PC-9 (cell line): ENCODE measurements at regions not wholly inside any gene's neighbourhood (a gene's known extent, or its start where the extent isn't known, plus 50 kb on each side); places are given as distances from the start of the nearest gene placed in this dataset.
"Not testable (repeated sequence)": the region's sequence is repeated elsewhere in the genome, so short reads cannot be mapped to it uniquely, and the experiment has no call there.

Experiments
- BruUV-seq: library from RNA; stranded (reverse); fragments of 400-500 nt; replicated peaks from 2 replicates; lab custom pipeline; 2021; lab: Mats Ljungman, UMichigan
- CTCF ChIA-PET: fragments of 300-600 bp; sonication (Branson Sonifier 250); formaldehyde crosslinking; loops from one replicate; lab custom pipeline; 2022; ENCODE audit warnings: antibody characterized with exemption; lab: Charles Lee
- POLR2A ChIA-PET: fragments of 300-600 bp; sonication (Branson Sonifier 250); formaldehyde crosslinking; loops from one replicate; lab custom pipeline; 2022; ENCODE audit warnings: antibody characterized with exemption; ENCODE audit not compliant: unreplicated experiment; lab: Charles Lee
- DNase-seq, 2 experiments: peaks; one replicate each; pipeline versions ENCODE4 v3.0.0 to v3.0.0-alpha.2; 2015 to 2022; ENCODE audit warnings: mixed read lengths in 1 of 2
- H2AFZ ChIP-seq: fragments of 200-600 bp; sonication (generic); 2 replicates; pipeline ENCODE4 v1.8.1; 2017; ENCODE audit warnings: antibody characterized with exemption
- H3F3A ChIP-seq: fragments of 200-600 bp; sonication (generic); 2 replicates; pipeline ENCODE4 v1.8.1; 2017; ENCODE audit warnings: antibody characterized with exemption, mild to moderate bottlenecking, low read depth; ENCODE audit not compliant: insufficient read depth
- H3K27ac ChIP-seq: fragments of 200-600 bp; sonication (generic); 2 replicates; pipeline ENCODE4 v1.6.1; 2016; ENCODE audit warnings: mixed run types
- H3K27me3 ChIP-seq: fragments of 200-600 bp; sonication (generic); 2 replicates; pipeline ENCODE4 v1.6.1; 2016; ENCODE audit warnings: low read depth, mixed run types; ENCODE audit not compliant: insufficient read depth
- H3K36me3 ChIP-seq: fragments of 200-600 bp; sonication (generic); 2 replicates; pipeline ENCODE4 v1.6.1; 2016; ENCODE audit warnings: low read depth, mixed run types
- H3K4me1 ChIP-seq: fragments of 200-600 bp; sonication (generic); replicated peaks from 2 replicates; pipeline ENCODE4 v1.6.1; 2016; ENCODE audit warnings: mixed run types; ENCODE audit not compliant: insufficient read depth
- H3K4me2 ChIP-seq: fragments of 200-600 bp; sonication (generic); 2 replicates; pipeline ENCODE4 v1.6.1; 2017; ENCODE audit warnings: mixed run types
- H3K4me3 ChIP-seq: fragments of 200-600 bp; sonication (generic); 2 replicates; pipeline ENCODE4 v1.6.1; 2016; ENCODE audit warnings: mixed run types
- H3K79me2 ChIP-seq: fragments of 200-600 bp; sonication (generic); 2 replicates; pipeline ENCODE4 v1.6.1; 2017; ENCODE audit warnings: low read depth, mixed run types
- H3K9me2 ChIP-seq: fragments of 200-600 bp; sonication (generic); 2 replicates; pipeline ENCODE4 v1.8.1; 2017; ENCODE audit warnings: mild to moderate bottlenecking; ENCODE audit not compliant: insufficient read depth
- H3K9me3 ChIP-seq: fragments of 200-600 bp; sonication (generic); 2 replicates; pipeline ENCODE4 v1.8.1; 2016; ENCODE audit warnings: low read depth; ENCODE audit not compliant: insufficient read depth
- H4K20me1 ChIP-seq: fragments of 200-600 bp; sonication (generic); 2 replicates; pipeline ENCODE4 v1.8.1; 2017; ENCODE audit not compliant: insufficient read depth
- EZH2 ChIP-seq: fragments of 200-600 bp; sonication (generic); IDR thresholded peaks from 2 replicates; pipeline ENCODE4 v1.8.0; 2017; ENCODE audit warnings: antibody characterized with exemption, low read depth
- intact Hi-C: fragments of 100-400 bp; cut with micrococcal nuclease; formaldehyde crosslinking; loops from one replicate; pipeline ENCODE4 v1.10.0; 2022; ENCODE audit not compliant: unreplicated experiment
- TF ChIP-seq, protein P1 (sequence below): fragments of 200-600 bp; sonication (generic); conservative IDR thresholded peaks from 2 replicates; pipeline ENCODE4 v1.6.1; 2017; ENCODE audit warnings: mixed run types, antibody characterized with exemption, mild to moderate bottlenecking, moderate library complexity

DNA sequence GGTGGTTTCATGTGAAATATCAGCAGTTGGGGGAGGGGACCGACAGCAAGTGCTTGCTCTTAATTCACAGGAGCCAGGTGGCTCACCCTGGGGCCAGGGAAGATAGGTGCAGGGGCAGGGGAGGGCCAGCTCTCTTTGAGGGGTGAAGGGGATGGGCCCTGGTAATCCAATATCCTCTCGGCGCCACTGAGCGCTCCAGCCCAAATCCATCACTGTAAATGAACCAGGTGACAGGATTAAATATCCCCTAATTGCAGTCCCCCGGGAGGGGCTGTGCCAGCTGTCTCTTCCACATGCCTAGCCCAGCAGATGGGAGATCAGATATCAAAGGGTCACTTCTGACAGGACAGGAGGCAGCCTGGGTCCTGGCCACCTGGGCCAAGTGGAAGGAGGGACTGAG is 531.8 kb upstream of the CADM1 start:
- no TSS peak for BruUV-seq
- Histone ChIP-seq H3F3A (no peaks in the 10 kb centered on the region), H3K27ac (no peak overlapping the region), H4K20me1 (no peaks in the 10 kb centered on the region), H3K4me2 (no peak overlapping the region), H3K4me3 (no peak overlapping the region), H3K4me1 (no peaks in the 10 kb centered on the region), H3K9me3 (no peaks in the 10 kb centered on the region), H3K79me2 (no peaks in the 10 kb centered on the region), H3K9me2 (no peaks in the 10 kb centered on the region), H3K36me3 (no peaks in the 10 kb centered on the region), H3K27me3 (peaks cover 14% of the 10 kb centered on the region; the same call in 1 of the 2 replicates), H2AFZ (no peak overlapping the region)
- TF ChIP-seq, protein P1, sequence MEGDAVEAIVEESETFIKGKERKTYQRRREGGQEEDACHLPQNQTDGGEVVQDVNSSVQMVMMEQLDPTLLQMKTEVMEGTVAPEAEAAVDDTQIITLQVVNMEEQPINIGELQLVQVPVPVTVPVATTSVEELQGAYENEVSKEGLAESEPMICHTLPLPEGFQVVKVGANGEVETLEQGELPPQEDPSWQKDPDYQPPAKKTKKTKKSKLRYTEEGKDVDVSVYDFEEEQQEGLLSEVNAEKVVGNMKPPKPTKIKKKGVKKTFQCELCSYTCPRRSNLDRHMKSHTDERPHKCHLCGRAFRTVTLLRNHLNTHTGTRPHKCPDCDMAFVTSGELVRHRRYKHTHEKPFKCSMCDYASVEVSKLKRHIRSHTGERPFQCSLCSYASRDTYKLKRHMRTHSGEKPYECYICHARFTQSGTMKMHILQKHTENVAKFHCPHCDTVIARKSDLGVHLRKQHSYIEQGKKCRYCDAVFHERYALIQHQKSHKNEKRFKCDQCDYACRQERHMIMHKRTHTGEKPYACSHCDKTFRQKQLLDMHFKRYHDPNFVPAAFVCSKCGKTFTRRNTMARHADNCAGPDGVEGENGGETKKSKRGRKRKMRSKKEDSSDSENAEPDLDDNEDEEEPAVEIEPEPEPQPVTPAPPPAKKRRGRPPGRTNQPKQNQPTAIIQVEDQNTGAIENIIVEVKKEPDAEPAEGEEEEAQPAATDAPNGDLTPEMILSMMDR = no peak
- TF ChIP-seq EZH2 = no peak
- DNase-seq = no peak
- CTCF ChIA-PET = no interaction called here
- POLR2A ChIA-PET = no interaction called here
- intact Hi-C loops = no loop called here

DNA sequence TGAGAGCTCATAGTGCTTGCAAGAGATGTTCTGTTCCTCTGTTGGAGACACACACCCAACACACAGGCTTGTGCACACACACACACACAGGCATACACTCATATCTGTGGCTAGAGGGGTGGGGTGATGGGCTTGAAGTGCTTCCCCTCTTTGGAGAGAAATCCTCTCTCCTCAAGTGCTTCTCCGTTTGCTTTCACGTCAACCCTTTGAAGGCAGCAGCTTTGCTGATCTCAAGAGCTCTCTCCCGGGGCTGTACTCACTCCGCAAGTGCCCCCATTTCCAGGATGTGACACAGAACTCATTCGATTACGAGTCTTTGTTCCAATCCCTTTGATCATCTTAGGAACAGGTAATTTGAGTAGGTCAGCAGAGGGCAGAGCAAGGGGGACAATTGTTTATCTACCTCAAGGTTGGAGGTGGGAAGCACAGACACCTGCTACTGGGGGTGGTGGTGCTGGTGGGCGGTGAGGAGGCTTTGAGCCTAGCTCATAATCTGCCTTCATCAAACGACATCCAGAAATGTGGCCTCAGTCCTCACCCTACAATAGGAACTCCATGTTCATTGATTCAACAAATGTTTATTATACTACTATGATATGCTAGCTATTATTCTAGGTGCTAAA is 529.8 kb upstream of the CADM1 start:
- Histone ChIP-seq H3K27ac (no peak overlapping the region), H4K20me1 (no peaks in the 10 kb centered on the region), H3K4me3 (no peak overlapping the region), H3K4me2 (no peak overlapping the region), H3K9me3 (no peaks in the 10 kb centered on the region), H2AFZ (no peak overlapping the region), H3K79me2 (no peaks in the 10 kb centered on the region), H3K27me3 (peaks cover 14% of the 10 kb centered on the region; the same call in 1 of the 2 replicates), H3K36me3 (no peaks in the 10 kb centered on the region), H3F3A (no peaks in the 10 kb centered on the region), H3K9me2 (no peaks in the 10 kb centered on the region), H3K4me1 (no peaks in the 10 kb centered on the region)
- BruUV-seq = no TSS peak
- CTCF ChIA-PET = no interaction called here
- DNase-seq = no peak
- POLR2A ChIA-PET = no interaction called here
- intact Hi-C loops = no loop called here
- TF ChIP-seq, protein P1 = no peak
- TF ChIP-seq EZH2 = no peak

DNA sequence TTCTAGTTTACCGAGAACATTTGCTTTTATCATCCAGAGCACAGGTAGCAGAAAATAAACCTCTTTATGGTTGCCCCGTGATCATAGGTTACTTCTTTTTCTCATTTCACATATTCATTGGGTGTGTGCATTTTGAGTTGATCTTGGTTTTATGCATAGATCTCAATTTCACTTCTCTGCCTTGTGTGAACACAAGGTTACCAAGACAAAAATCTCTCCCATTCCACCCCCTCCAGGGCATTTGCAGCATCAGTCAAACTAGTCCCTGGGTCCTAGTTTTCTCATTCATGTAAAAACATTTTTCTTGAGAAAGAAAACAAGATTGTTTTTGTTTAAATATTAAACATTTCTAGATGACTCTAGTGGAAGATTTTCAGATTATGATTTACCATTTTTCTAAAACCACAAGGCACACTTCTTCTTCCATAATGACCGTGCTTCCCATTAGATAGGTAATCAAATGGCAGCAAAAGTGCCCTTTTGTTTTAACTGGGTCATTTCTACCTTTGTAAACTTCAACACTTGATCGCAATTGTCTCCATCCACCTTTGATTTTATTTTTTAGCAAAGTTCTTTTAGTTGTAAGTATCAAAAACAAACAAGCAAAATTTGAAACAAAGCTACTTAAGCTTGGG is 526.6 kb upstream of the CADM1 start:
- Histone ChIP-seq H3K36me3 (no peaks in the 10 kb centered on the region), H3K9me2 (no peaks in the 10 kb centered on the region), H3K4me2 (no peak overlapping the region), H3K4me3 (no peak overlapping the region), H3F3A (no peaks in the 10 kb centered on the region), H3K27ac (no peak overlapping the region), H3K9me3 (no peaks in the 10 kb centered on the region), H3K4me1 (no peaks in the 10 kb centered on the region), H4K20me1 (no peaks in the 10 kb centered on the region), H3K79me2 (no peaks in the 10 kb centered on the region), H2AFZ (no peak overlapping the region), H3K27me3 (peaks cover 2% of the 10 kb centered on the region; the same call in 1 of the 2 replicates)
- CTCF ChIA-PET = no interaction called here
- POLR2A ChIA-PET = no interaction called here
- BruUV-seq = no TSS peak
- intact Hi-C loops = no loop called here
- no peak for DNase-seq
- TF ChIP-seq EZH2 = no peak
- TF ChIP-seq, protein P1 = no peak

DNA sequence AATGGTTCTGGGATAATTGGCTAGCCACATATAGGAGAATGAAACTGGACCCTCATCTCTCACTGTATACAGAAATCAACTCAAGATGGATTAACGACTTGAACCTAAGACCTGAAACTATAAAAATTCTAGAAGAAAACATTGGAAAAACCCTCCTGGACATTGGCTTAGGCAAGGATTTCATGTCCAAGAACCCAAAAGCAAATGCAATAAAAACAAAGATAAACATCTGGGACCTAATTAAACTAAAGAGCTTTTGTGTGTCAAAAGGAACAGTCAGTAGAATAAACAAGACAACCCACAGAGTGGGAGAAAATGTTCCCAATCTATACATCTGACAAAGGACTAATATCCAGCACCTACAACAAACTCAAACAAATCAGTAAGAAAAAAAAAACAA is 524.3 kb upstream of the CADM1 start:
- H3K27me3 ChIP-seq, H2AFZ ChIP-seq, DNase-seq, H3K27ac ChIP-seq, H3F3A ChIP-seq, H3K4me3 ChIP-seq, POLR2A ChIA-PET, H4K20me1 ChIP-seq, H3K79me2 ChIP-seq, H3K4me2 ChIP-seq, intact Hi-C loops, H3K9me3 ChIP-seq, H3K36me3 ChIP-seq, CTCF ChIA-PET, H3K9me2 ChIP-seq, BruUV-seq, H3K4me1 ChIP-seq: not testable (repeated sequence)
